Dendritic cell treated with granulocyte-macrophage colony-stimulating factor and Interleukin-4, amounts not matched to agents 40 ng/mL and 50 ng/mL, for 4 days (primary cell): ENCODE measurements at regions not wholly inside any gene's neighbourhood (a gene's known extent, or its start where the extent isn't known, plus 50 kb on each side); places are given as distances from the start of the nearest gene placed in this dataset.
"Not testable (repeated sequence)": the region's sequence is repeated elsewhere in the genome, so short reads cannot be mapped to it uniquely, and the experiment has no call there.

ENCODE experiments used
- H3K27ac Mint-ChIP-seq: one replicate; pipeline ENCODE4 v1.8.0; 2022; ENCODE audit warnings: mild to moderate bottlenecking, mixed read lengths
- H3K27me3 Mint-ChIP-seq: one replicate; pipeline ENCODE4 v1.8.0; 2022; ENCODE audit warnings: mild to moderate bottlenecking, mixed read lengths
- H3K36me3 Mint-ChIP-seq: one replicate; pipeline ENCODE4 v1.8.0; 2022; ENCODE audit warnings: low read depth, mixed read lengths
- H3K4me1 Mint-ChIP-seq: one replicate; pipeline ENCODE4 v1.8.0; 2022; ENCODE audit warnings: low read depth, mixed read lengths
- H3K4me3 Mint-ChIP-seq: one replicate; pipeline ENCODE4 v1.8.0; 2022; ENCODE audit warnings: mild to moderate bottlenecking, moderate library complexity, mixed read lengths
- H3K9me3 Mint-ChIP-seq: one replicate; pipeline ENCODE4 v1.8.0; 2022; ENCODE audit warnings: mixed read lengths
- intact Hi-C: fragments of 100-400 bp; cut with micrococcal nuclease; formaldehyde crosslinking; loops from one replicate; pipeline ENCODE4 v1.15.0; 2022

DNA sequence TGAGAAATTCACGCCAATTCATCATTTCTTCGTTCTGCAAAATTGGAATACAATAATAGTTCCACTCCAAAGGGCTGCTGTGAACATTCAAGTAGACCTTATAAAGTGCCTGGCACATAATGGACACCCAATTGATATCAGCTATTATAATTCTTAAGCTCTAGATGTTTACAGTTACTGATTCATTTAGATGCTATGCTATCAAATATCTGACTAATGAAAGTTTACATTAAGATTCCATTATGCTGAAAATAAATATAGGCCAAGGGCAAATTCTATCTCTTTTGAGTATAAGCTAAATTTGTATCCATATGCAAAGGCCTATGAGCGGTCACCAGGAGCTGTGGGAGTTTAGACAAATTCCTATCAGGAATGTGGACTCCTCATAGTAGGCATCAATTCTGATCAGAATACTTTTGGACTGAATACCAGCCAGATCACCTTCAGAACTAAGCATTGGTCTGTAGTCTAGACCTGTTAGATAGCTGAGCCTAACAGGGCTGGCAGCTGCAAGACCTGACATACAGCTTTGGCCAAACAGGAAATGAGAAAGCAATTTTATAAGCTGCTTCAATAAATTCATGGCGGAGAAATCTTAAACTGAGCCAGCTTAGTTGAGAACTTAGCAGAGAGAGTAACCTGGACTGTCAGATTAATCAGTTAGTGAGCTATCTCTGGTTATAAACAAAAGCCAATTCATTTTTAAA, 384.3 kb upstream of the ACTRT1 start:
- no peaks in the 10 kb centered on the region for H3K4me1 Mint-ChIP-seq
- H3K36me3 Mint-ChIP-seq: no peaks in the 10 kb centered on the region
- no peaks in the 10 kb centered on the region for H3K27me3 Mint-ChIP-seq
- no peak overlapping the region for H3K27ac Mint-ChIP-seq
- H3K9me3 Mint-ChIP-seq: no peaks in the 10 kb centered on the region
- intact Hi-C loops: no loop called here
- no peak overlapping the region for H3K4me3 Mint-ChIP-seq

DNA sequence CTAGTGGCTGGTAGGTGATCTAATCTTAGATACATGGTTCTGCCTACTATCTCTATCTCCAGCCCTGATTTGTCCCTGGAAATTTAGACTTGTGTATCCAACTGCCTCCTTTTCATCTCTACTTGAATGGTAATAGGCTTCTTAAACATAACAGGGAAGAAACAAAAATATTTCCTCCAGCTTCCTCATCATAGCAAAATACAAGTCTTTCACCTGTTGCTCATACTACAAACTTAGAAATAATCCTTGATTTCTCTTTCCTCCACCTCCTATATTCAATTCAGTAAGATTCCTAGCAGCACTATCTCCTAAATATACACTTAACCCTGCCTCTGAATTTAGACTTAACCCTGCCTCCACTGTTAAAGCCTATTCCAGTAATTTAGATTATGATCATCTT, 373.3 kb upstream of the ACTRT1 start:
- Mint-ChIP-seq H3K27me3 (no peaks in the 10 kb centered on the region), H3K27ac (no peak overlapping the region), H3K9me3 (peaks cover 8% of the 10 kb centered on the region), H3K4me1 (no peaks in the 10 kb centered on the region), H3K4me3 (no peak overlapping the region), H3K36me3 (no peaks in the 10 kb centered on the region)
- intact Hi-C loops: no loop called here

DNA sequence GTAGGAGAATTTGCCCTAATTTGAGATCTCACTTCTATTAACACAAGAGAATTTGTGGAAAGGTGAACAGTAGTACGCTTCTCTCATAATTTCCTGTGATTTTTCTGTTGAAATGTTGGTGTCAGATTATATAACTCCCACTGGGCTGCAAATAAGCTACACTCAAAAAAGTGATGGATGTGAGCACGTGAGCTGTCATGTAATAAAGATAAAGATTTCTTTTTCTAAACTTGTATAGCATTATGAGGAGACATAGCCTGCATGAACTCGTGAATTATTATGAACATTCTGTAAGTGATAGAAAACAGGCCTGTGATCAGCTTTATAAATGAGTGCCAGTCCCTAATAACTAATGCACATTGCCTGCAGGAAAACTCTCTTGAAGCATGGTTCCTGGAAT, 356.6 kb upstream of the ACTRT1 start:
- H3K4me1 Mint-ChIP-seq: no peaks in the 10 kb centered on the region
- no peaks in the 10 kb centered on the region for H3K9me3 Mint-ChIP-seq
- H3K27ac Mint-ChIP-seq: no peak overlapping the region
- intact Hi-C loops: no loop called here
- H3K27me3 Mint-ChIP-seq: no peaks in the 10 kb centered on the region
- H3K36me3 Mint-ChIP-seq: no peaks in the 10 kb centered on the region
- no peak overlapping the region for H3K4me3 Mint-ChIP-seq

DNA sequence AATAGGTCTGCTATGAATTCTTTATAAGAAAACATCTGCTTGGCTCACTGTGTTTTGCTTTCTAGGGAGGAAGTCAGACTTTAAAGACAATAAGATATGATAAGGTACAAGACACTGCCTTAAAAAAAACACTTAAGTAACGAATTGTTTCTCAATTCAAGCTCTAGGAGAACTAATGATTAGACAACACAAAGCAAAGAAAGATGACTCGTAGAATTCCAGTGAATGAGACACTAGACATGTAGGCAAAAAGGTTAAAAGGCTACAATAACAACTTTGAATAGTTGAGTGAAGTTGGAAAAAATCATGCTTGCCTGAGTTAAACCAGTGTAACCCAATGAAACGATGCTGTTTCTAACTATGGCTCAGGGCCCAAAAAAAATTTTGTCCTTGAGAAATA, 344.4 kb upstream of the ACTRT1 start:
- intact Hi-C loops: no loop called here
- Mint-ChIP-seq H3K27me3 (no peaks in the 10 kb centered on the region), H3K27ac (no peak overlapping the region), H3K4me3 (no peak overlapping the region), H3K36me3 (no peaks in the 10 kb centered on the region), H3K4me1 (no peaks in the 10 kb centered on the region), H3K9me3 (peaks cover 8% of the 10 kb centered on the region)

DNA sequence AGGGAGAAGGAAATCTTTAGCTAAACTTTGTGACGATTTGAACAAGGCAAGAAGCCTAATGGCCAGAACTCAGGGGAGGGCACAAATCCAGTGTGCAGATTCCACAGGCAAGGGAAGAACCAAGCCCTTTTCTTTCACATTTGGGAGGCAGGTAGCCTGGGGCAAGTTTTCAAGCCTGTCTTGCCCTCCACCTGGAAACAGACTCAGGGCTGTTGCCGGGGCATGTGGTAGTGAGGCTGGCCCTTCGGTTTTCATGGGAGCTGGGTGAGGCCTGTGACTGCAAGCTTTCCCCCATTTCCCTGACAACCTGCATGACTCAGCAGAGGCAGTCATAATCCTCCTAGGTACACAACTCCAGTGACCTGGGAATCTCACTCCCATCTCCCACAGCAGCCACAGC, 331.6 kb upstream of the ACTRT1 start:
- H3K27me3 Mint-ChIP-seq, intact Hi-C loops, H3K27ac Mint-ChIP-seq, H3K36me3 Mint-ChIP-seq, H3K4me3 Mint-ChIP-seq, H3K4me1 Mint-ChIP-seq: not testable (repeated sequence)
- H3K9me3 Mint-ChIP-seq: peaks cover 19% of the 10 kb centered on the region

DNA sequence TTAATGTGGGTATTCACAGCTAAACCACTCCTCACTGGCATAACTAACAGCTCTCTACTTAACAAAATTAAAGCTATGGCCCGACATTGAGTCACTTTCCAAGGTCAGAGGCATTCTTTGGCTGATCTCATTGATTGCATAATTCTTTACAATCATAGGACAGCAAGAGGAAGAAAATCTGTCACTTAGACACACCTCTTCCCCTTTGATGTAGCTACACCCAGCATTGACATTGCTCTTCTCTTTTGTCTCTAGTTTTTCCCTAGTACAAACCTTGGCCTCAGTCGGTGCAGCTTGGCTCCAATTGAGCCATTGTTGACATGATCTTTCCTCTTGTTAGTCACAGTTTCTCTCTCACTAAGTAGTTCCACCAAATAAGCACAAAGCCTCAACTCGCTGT, 313.3 kb upstream of the ACTRT1 start:
- intact Hi-C loops: no loop called here

DNA sequence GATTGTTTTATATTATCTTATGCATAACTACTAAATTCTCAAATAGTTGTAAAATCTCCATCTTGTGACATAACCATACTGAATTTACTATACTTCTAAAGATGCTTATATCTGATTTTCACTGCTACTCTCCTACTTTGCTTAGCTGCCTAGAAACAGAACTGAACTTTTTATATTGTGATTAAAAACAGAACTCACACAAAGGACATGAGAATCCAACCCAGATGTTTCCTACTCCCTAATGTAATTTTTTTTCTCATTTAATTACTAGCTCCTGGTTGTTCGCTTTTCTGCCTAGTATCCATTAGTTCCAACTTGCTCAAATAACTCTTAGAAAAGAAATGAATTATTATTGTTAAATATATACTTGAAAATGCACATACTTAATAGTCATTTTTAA, 283.5 kb upstream of the ACTRT1 start:
- Mint-ChIP-seq H3K27ac (no peak overlapping the region), H3K4me1 (no peaks in the 10 kb centered on the region), H3K4me3 (no peak overlapping the region)

More for the DNA sequence above, 313.3 kb upstream of the ACTRT1 start:
- no peaks in the 10 kb centered on the region for H3K36me3 Mint-ChIP-seq
- H3K27me3 Mint-ChIP-seq: no peaks in the 10 kb centered on the region
- no peak overlapping the region for H3K4me3 Mint-ChIP-seq
- H3K9me3 Mint-ChIP-seq: peaks cover 8% of the 10 kb centered on the region
- no peaks in the 10 kb centered on the region for H3K4me1 Mint-ChIP-seq
- no peak overlapping the region for H3K27ac Mint-ChIP-seq

DNA sequence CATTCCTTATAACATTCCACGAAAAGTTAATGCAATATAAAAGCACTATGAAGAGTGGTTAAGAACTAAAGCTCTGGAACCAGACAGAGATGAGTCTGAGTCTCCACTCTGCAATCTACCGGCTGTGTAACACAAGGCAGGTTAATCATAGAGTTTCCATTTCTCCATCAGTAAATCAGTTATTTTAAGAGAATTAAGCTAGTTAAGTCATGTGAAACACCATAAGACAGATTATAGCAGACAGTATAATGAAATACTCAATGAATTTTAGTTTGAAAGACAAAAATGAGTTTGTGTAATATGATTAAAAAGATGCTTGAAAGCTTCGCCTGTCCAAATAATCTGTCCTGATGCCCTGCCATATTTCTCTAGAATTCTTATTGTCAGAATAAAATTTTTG, 282.6 kb upstream of the ACTRT1 start:
- Mint-ChIP-seq H3K4me1 (no peaks in the 10 kb centered on the region), H3K27me3 (no peaks in the 10 kb centered on the region), H3K4me3 (no peak overlapping the region), H3K9me3 (no peaks in the 10 kb centered on the region), H3K27ac (no peak overlapping the region), H3K36me3 (no peaks in the 10 kb centered on the region)
- intact Hi-C loops: no loop called here

More for the DNA sequence above, 283.5 kb upstream of the ACTRT1 start:
- H3K36me3 Mint-ChIP-seq: no peaks in the 10 kb centered on the region
- no peaks in the 10 kb centered on the region for H3K9me3 Mint-ChIP-seq
- intact Hi-C loops: no loop called here
- H3K27me3 Mint-ChIP-seq: no peaks in the 10 kb centered on the region

DNA sequence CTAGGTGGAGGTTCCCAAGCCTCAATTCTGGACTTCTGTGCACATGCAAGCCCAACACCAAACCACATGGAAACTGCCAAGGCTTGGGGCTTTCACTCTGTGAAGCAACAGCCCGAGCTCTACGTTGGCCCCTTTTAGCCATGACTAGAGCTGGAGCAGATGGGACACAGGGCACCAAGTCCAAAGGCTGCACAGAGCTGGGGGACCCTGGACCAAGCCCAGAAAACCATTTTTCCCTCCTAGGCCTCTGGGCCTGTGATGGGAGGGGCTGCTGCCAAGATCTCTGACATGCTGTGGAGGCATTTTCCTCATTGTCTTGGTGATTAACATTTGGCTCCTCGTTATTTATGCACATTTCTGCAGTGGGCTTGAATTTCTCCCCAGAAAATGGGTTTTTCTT, 258.7 kb upstream of the ACTRT1 start:
- no peak overlapping the region for H3K27ac Mint-ChIP-seq
- no peaks in the 10 kb centered on the region for H3K27me3 Mint-ChIP-seq
- H3K4me1 Mint-ChIP-seq: no peaks in the 10 kb centered on the region
- no peaks in the 10 kb centered on the region for H3K9me3 Mint-ChIP-seq
- intact Hi-C loops: no loop called here
- H3K4me3 Mint-ChIP-seq: no peak overlapping the region
- no peaks in the 10 kb centered on the region for H3K36me3 Mint-ChIP-seq

DNA sequence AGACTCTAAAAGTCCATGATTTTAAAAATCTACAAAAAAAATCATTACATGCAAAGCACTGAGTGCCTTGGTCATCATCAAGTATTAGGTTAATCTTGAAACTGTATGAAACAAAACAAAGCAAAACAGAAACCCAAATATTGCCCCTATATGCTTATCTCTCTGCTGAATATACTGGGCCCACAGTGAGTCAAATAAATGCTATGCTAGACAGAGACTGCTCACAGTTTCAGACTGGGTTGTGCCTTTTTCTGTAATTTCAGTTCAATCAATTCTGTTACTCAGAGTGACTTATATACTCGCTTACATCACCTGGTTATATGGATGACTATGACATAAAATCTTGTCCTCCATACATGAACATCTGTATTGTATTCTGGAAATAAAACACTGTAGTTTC, 257.1 kb upstream of the ACTRT1 start:
- no peak overlapping the region for H3K4me3 Mint-ChIP-seq
- no peaks in the 10 kb centered on the region for H3K9me3 Mint-ChIP-seq
- no peaks in the 10 kb centered on the region for H3K36me3 Mint-ChIP-seq
- no peaks in the 10 kb centered on the region for H3K4me1 Mint-ChIP-seq
- no peaks in the 10 kb centered on the region for H3K27me3 Mint-ChIP-seq
- no peak overlapping the region for H3K27ac Mint-ChIP-seq
- intact Hi-C loops: no loop called here

DNA sequence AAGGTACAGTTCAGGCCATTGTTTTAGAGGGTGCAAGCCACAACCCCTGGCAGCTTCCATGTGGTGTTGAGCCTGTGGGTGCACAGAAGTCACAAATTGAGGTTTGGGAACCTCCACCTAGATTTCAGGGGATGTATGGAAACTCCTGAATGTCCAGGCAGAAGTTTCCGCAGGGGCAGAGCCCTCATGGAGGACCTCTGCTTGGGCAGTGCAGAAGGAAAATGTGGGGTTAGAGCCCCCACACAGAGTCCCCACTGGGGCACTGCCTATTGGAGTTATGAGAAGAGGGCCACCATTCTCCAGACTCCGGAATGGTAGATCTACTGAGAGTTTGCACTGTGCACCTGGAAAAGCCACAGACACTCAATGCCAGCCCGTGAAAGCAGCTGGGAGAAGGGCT, 242.0 kb upstream of the ACTRT1 start:
- Mint-ChIP-seq H3K27me3 (no peaks in the 10 kb centered on the region), H3K4me3 (no peak overlapping the region), H3K36me3 (no peaks in the 10 kb centered on the region), H3K9me3 (peaks cover 14% of the 10 kb centered on the region), H3K4me1 (no peaks in the 10 kb centered on the region), H3K27ac (no peak overlapping the region)
- intact Hi-C loops: no loop called here

DNA sequence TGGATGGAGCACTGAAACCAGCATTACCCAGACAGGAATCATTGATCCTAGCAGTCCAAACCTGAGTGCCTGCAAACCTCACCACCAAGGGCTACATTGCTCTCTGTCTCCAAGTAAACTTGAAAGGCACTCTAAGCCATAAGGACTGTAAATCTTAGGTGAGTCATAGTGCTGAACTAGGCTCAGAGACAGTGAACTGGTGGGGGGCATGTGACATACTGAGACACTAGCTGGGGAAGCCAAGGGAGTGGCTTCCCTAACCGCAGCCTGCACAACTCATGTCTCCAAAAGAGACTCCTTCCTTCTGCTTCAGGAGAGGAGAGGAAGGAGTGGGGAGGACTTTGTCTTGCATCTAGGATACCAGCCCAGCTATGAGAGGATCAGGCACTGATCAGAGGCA, 235.5 kb upstream of the ACTRT1 start:
- Mint-ChIP-seq H3K27ac (no peak overlapping the region), H3K4me3 (no peak overlapping the region), H3K9me3 (peaks cover 7% of the 10 kb centered on the region), H3K36me3 (no peaks in the 10 kb centered on the region), H3K4me1 (no peaks in the 10 kb centered on the region), H3K27me3 (no peaks in the 10 kb centered on the region)
- intact Hi-C loops: no loop called here

DNA sequence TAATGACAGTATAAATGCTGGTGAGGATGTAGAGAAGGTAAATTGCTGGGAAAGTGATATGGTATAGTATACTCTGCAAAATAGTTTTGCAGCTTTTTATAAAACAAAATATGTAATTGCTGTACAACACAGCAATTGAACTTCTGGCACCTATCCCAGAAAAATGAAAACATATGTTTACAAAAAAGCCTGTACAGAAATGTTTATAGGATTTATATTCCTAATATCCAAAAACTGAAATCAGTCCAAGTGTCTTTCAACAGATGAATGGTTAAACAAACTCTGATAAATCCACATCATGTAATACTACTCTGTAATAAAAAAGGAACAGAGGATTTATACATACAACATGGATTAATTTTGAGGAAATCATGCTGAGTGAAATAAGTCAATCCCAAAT, 198.4 kb upstream of the ACTRT1 start:
- Mint-ChIP-seq H3K4me1 (no peaks in the 10 kb centered on the region), H3K27me3 (no peaks in the 10 kb centered on the region), H3K36me3 (no peaks in the 10 kb centered on the region), H3K4me3 (no peak overlapping the region), H3K27ac (no peak overlapping the region), H3K9me3 (peaks cover 4% of the 10 kb centered on the region)
- intact Hi-C loops: no loop called here

DNA sequence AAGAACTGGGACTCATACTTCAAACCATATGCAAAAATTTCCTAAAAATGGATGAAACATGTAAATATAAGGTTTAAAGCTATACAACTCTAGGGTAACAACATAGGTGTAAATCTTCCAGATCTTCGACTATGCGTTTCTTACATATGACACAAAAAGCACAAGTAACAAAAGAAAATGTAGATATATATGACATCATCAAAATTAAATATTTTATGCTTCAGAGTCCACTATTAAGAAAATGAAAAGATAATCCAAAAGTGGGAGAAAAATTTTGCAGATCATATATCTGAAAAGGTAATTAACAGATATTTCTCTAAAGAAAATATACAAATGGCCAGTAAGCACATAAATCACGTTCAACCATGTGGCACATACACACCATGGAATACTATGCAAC, 164.2 kb upstream of the ACTRT1 start:
- Mint-ChIP-seq H3K27ac (no peak overlapping the region), H3K27me3 (no peaks in the 10 kb centered on the region), H3K36me3 (no peaks in the 10 kb centered on the region), H3K4me3 (no peak overlapping the region), H3K9me3 (peaks cover 16% of the 10 kb centered on the region), H3K4me1 (no peaks in the 10 kb centered on the region)
- intact Hi-C loops: no loop called here

DNA sequence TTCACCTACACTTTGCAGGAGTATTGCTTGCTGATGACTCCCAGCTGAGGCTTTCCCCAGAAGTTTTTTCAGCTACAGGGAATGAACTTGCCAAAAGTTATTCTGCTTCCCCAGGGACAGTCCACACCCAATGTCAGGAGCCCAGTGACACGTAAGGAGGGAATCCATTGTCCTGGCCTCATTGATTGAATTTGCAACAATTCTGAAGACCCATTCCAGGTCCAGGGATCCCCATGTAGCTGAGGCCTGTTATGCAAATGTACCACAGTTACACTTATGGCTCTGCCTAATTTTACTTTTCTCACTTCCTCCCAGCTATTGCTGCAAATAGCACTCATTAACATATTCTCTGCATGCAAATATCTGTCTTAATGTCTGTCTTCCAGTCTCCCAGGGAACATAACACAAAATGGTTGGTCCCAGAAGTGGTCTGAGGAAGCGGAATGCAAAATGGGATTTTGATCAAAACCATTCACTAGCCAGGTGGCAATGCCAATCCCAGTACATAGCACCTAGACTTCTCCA, 113.7 kb upstream of the ACTRT1 start:
- no peak overlapping the region for H3K4me3 Mint-ChIP-seq
- H3K27me3 Mint-ChIP-seq: no peaks in the 10 kb centered on the region
- H3K9me3 Mint-ChIP-seq: peaks cover 9% of the 10 kb centered on the region
- H3K4me1 Mint-ChIP-seq: no peaks in the 10 kb centered on the region
- intact Hi-C loops: no loop called here
- no peak overlapping the region for H3K27ac Mint-ChIP-seq
- H3K36me3 Mint-ChIP-seq: no peaks in the 10 kb centered on the region
